GM12891 (cell line): ENCODE measurements at regions not wholly inside any gene's neighbourhood (a gene's known extent, or its start where the extent isn't known, plus 50 kb on each side); places are given as distances from the start of the nearest gene placed in this dataset.

Experiments used
- POLR2A ChIP-seq: IDR thresholded peaks from 2 replicates; pipeline ENCODE4 v1.6.1; 2011; ENCODE audit warnings: low read depth, low read length, control low read depth
- POLR2AphosphoS5 ChIP-seq: IDR thresholded peaks from 2 replicates; pipeline ENCODE4 v1.6.1; 2011; ENCODE audit warnings: low read depth, low read length, control low read depth
- POU2F2 ChIP-seq: IDR thresholded peaks from 2 replicates; pipeline ENCODE4 v1.6.1; 2011; ENCODE audit warnings: low read depth, mild to moderate bottlenecking, control low read depth, low read length, moderate library complexity
- TAF1 ChIP-seq: IDR thresholded peaks from 2 replicates; pipeline ENCODE4 v1.6.1; 2011; ENCODE audit warnings: low read depth, low read length, control low read depth

DNA sequence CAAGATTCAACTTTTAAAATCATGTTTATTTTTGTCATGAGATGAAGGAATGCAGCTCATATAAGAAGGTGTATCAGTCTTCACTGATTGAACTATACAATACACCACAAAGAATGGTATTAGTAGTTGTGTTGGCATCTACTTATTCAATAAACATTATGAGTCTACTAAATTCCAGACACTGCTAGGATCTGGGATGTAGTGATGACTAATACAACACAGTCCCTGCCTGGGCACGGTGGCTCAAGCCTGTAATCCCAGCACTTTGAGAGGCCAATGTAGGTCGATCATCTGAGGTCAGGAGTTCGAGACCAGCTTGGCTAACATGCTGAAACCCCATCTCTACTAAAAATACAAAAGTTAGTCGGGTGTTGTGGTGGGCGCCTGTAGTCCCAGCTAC, 171.4 kb upstream of the NFIB start:
- TF ChIP-seq TAF1 (no peak), POLR2A (no peak), POU2F2 (no peak), POLR2AphosphoS5 (no peak)
